ENCODE measurements at regions not wholly inside any gene's neighbourhood (a gene's known extent, or its start where the extent isn't known, plus 50 kb on each side); places are given as distances from the start of the nearest gene placed in this dataset.

- DNase-seq = no peak
- Histone ChIP-seq H3K4me3 (ENCODE audit: low read depth, low read length) (no peak overlapping the region), H3K27me3 (replicated peaks) (no peaks in the 10 kb centered on the region), H3K27ac (no peak overlapping the region), H3K36me3 (replicated peaks) (no peaks in the 10 kb centered on the region)
- no peak for TF ChIP-seq CTCF (IDR thresholded peaks at IDR 0.05; ENCODE audit: low read depth, low read length, missing control alignments)
- in situ Hi-C loops (cut with HindIII; ENCODE audit: low pct_ligation_motif_present, low sequenced_read_pairs) = no loop called here
These were observed 151.2 kb upstream of the TNR start for GRCh38 chr1:175894581-175894980.

DNA sequence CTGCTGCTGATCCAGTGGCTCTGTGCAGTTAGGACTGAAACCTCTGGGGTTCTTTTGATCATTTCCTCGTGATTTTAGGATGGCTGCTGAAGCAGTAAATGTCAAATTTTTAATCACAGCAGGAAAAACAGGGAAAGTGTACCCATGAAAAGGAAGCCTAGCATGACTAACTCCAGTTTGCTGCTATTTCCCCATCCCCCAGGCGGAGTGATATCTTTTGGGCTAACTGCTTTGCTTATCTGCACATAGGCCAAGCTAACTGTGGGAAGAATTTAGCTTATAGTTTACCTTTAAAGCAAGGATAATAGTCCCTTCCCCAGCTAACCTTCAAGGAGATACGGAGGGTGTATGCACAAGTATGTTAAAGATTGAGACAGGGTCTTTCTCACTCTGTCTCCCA, 149.8 kb upstream of the TNR start:
- in situ Hi-C loops (cut with HindIII; ENCODE audit: low pct_ligation_motif_present, low sequenced_read_pairs) = no loop called here
- DNase-seq = peak; percentile 14
- no peak overlapping the region for H3K4me3 ChIP-seq (ENCODE audit: low read depth, low read length)
- H3K27me3 ChIP-seq (replicated peaks) = no peaks in the 10 kb centered on the region
- TF ChIP-seq CTCF (IDR thresholded peaks at IDR 0.05; ENCODE audit: low read depth, low read length, missing control alignments) = no peak
- H3K27ac ChIP-seq = no peak overlapping the region
- H3K36me3 ChIP-seq (replicated peaks) = no peaks in the 10 kb centered on the region

- TF ChIP-seq CTCF (IDR thresholded peaks at IDR 0.05; ENCODE audit: low read depth, low read length, missing control alignments) = no peak
- H3K4me3 ChIP-seq (ENCODE audit: low read depth, low read length) = no peak overlapping the region
- H3K27me3 ChIP-seq (replicated peaks) = no peaks in the 10 kb centered on the region
- H3K27ac ChIP-seq = no peak overlapping the region
- no peaks in the 10 kb centered on the region for H3K36me3 ChIP-seq (replicated peaks)
- DNase-seq = no peak
- in situ Hi-C loops (cut with HindIII; ENCODE audit: low pct_ligation_motif_present, low sequenced_read_pairs) = no loop called here
These were observed 149.3 kb upstream of the TNR start for GRCh38 chr1:175892686-175893085.

DNA sequence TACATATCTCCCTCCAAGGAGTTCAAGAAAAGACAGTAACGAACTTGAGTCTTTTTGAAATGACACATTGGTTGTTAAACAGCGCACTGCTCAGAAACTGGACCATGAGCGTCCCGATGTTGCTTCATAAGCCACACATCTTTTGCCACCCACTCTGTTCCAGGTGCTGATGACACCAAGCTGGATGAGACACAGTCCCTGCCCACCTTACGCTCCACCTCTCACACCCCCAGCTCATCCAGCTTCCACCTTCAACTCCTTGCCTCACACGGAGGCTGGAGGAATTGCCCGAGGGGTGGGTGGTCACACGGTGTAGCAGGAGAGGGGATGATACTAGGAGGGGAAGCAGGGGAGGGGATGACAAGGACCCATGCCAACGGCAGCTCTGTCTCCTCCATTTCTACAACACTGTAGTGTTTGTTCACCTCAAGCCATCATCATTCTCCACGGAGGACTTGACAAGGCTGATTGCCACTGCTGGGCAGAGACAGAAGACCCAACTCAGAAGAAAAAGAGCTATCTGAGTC, 148.5 kb upstream of the TNR start:
- Histone ChIP-seq H3K4me3 (ENCODE audit: low read depth, low read length) (no peak overlapping the region), H3K27ac (no peak overlapping the region), H3K36me3 (replicated peaks) (no peaks in the 10 kb centered on the region), H3K27me3 (replicated peaks) (no peaks in the 10 kb centered on the region)
- DNase-seq = no peak
- no peak for TF ChIP-seq CTCF (IDR thresholded peaks at IDR 0.05; ENCODE audit: low read depth, low read length, missing control alignments)
- in situ Hi-C loops (cut with HindIII; ENCODE audit: low pct_ligation_motif_present, low sequenced_read_pairs) = no loop called here

GRCh38 chr1:175890958-175891357, 147.6 kb upstream of the TNR start:
- in situ Hi-C loops (cut with HindIII; ENCODE audit: low pct_ligation_motif_present, low sequenced_read_pairs) = no loop called here
- no peak for TF ChIP-seq CTCF (IDR thresholded peaks at IDR 0.05; ENCODE audit: low read depth, low read length, missing control alignments)
- no peak for DNase-seq
- Histone ChIP-seq H3K36me3 (replicated peaks) (no peaks in the 10 kb centered on the region), H3K27ac (no peak overlapping the region), H3K27me3 (replicated peaks) (no peaks in the 10 kb centered on the region), H3K4me3 (ENCODE audit: low read depth, low read length) (no peak overlapping the region)

DNA sequence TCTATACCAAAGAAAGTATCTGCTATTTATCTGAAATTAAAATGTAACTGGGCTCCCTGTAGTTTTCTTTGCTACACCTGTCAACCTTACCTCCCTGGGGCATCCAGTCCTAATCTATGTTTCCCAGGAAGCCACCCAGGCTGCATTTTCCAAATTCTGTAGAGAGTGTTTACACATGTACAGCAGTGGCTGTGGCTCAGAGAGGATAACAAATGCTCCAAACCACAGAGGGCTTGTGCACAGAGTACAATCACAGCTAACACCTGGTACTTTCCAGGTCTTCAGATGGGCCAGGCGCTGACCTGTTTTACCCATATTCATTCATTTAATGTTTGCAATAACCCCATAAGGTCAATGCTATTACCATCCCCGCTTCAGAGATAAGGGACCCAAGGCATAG, 146.5 kb upstream of the TNR start:
- H3K27me3 ChIP-seq (replicated peaks) = no peaks in the 10 kb centered on the region
- no peak overlapping the region for H3K27ac ChIP-seq
- no peak for TF ChIP-seq CTCF (IDR thresholded peaks at IDR 0.05; ENCODE audit: low read depth, low read length, missing control alignments)
- H3K36me3 ChIP-seq (replicated peaks) = no peaks in the 10 kb centered on the region
- in situ Hi-C loops (cut with HindIII; ENCODE audit: low pct_ligation_motif_present, low sequenced_read_pairs) = no loop called here
- no peak for DNase-seq
- H3K4me3 ChIP-seq (ENCODE audit: low read depth, low read length) = no peak overlapping the region
